ENCODE measurements at regions not wholly inside any gene's neighbourhood (a gene's known extent, or its start where the extent isn't known, plus 50 kb on each side); places are given as distances from the start of the nearest gene placed in this dataset.

- Histone ChIP-seq H3K4me2 (ENCODE audit: low read length) (no peak overlapping the region), H3K9me2 (ENCODE audit: insufficient read depth, low read length) (no peaks in the 10 kb centered on the region), H3K4me3 (ENCODE audit: low read length) (no peak overlapping the region), H3F3A (ENCODE audit: insufficient read depth, low read length, poor library complexity, severe bottlenecking) (no peaks in the 10 kb centered on the region), H2AFZ (ENCODE audit: low read depth, low read length) (no peak overlapping the region), H3K36me3 (ENCODE audit: insufficient read depth, low read length) (no peaks in the 10 kb centered on the region), H3K27ac (ENCODE audit: low read length) (no peak overlapping the region), H3K9ac (ENCODE audit: low read length) (no peak overlapping the region), H3K9me3 (ENCODE audit: low read length) (no peaks in the 10 kb centered on the region), H3K27me3 (ENCODE audit: insufficient read depth, low read depth, low read length) (no peaks in the 10 kb centered on the region), H4K20me1 (ENCODE audit: insufficient read depth) (no peaks in the 10 kb centered on the region), H3K79me2 (replicated peaks; ENCODE audit: insufficient read depth, low read length) (no peaks in the 10 kb centered on the region)
- TF ChIP-seq RAD21 (conservative IDR thresholded peaks at IDR 0.05): no peak
- TF ChIP-seq REST (IDR thresholded peaks at IDR 0.05; ENCODE audit: borderline replicate concordance): no peak
- TF ChIP-seq CTCF (IDR thresholded peaks at IDR 0.05; ENCODE audit: poor library complexity, severe bottlenecking): no peak
- no peak for TF ChIP-seq SMC3 (conservative IDR thresholded peaks at IDR 0.05; ENCODE audit: poor library complexity)
- no peak for TF ChIP-seq TAF1 (IDR thresholded peaks at IDR 0.05; ENCODE audit: low read depth)
- no peak for TF ChIP-seq POLR2AphosphoS5 (IDR thresholded peaks at IDR 0.05)
- TF ChIP-seq EP300 (conservative IDR thresholded peaks at IDR 0.05; ENCODE audit: poor library complexity, severe bottlenecking): no peak
- TF ChIP-seq EZH2 (IDR thresholded peaks at IDR 0.05; ENCODE audit: borderline replicate concordance, insufficient read depth, low read length, poor library complexity, severe bottlenecking): no peak
- TF ChIP-seq MXI1 (conservative IDR thresholded peaks at IDR 0.05; ENCODE audit: poor library complexity, severe bottlenecking): no peak
Observed at GRCh38 chr14:101500061-101500460, 61.2 kb upstream of the DIO3 start.

GRCh38 chr14:101500681-101501080 lies 60.6 kb upstream of the DIO3 start:
- Histone ChIP-seq H4K20me1 (ENCODE audit: insufficient read depth) (no peaks in the 10 kb centered on the region), H2AFZ (ENCODE audit: low read depth, low read length) (peak overlapping the region; percentile 37), H3K4me2 (ENCODE audit: low read length) (no peak overlapping the region), H3K79me2 (replicated peaks; ENCODE audit: insufficient read depth, low read length) (no peaks in the 10 kb centered on the region), H3K9me2 (ENCODE audit: insufficient read depth, low read length) (no peaks in the 10 kb centered on the region), H3K9me3 (ENCODE audit: low read length) (no peaks in the 10 kb centered on the region), H3F3A (ENCODE audit: insufficient read depth, low read length, poor library complexity, severe bottlenecking) (no peaks in the 10 kb centered on the region), H3K4me3 (ENCODE audit: low read length) (no peak overlapping the region), H3K36me3 (ENCODE audit: insufficient read depth, low read length) (no peaks in the 10 kb centered on the region), H3K27me3 (ENCODE audit: insufficient read depth, low read depth, low read length) (no peaks in the 10 kb centered on the region), H3K27ac (ENCODE audit: low read length) (peak overlapping the region; percentile 54), H3K9ac (ENCODE audit: low read length) (peak overlapping the region; percentile 45)
- TF ChIP-seq CTCF (IDR thresholded peaks at IDR 0.05; ENCODE audit: poor library complexity, severe bottlenecking) (no peak), EZH2 (IDR thresholded peaks at IDR 0.05; ENCODE audit: borderline replicate concordance, insufficient read depth, low read length, poor library complexity, severe bottlenecking) (no peak), POLR2AphosphoS5 (IDR thresholded peaks at IDR 0.05) (no peak), TAF1 (IDR thresholded peaks at IDR 0.05; ENCODE audit: low read depth) (no peak), REST (IDR thresholded peaks at IDR 0.05; ENCODE audit: borderline replicate concordance) (no peak), SMC3 (conservative IDR thresholded peaks at IDR 0.05; ENCODE audit: poor library complexity) (no peak), RAD21 (conservative IDR thresholded peaks at IDR 0.05) (no peak), EP300 (conservative IDR thresholded peaks at IDR 0.05; ENCODE audit: poor library complexity, severe bottlenecking) (no peak), MXI1 (conservative IDR thresholded peaks at IDR 0.05; ENCODE audit: poor library complexity, severe bottlenecking) (no peak)

All from neural cell (in vitro differentiated cells).